ENCODE measurements at regions not wholly inside any gene's neighbourhood (a gene's known extent, or its start where the extent isn't known, plus 50 kb on each side); places are given as distances from the start of the nearest gene placed in this dataset.

- TF ChIP-seq CTCF (IDR thresholded peaks at IDR 0.05): no peak
- no peak for TF ChIP-seq POLR2A (IDR thresholded peaks at IDR 0.05)
Measured at GRCh38 chr14:96723946-96724345, 73.2 kb upstream of the VRK1 start.

All from body of pancreas (tissue), 4 donors.